ENCODE measurements at regions not wholly inside any gene's neighbourhood (a gene's known extent, or its start where the extent isn't known, plus 50 kb on each side); places are given as distances from the start of the nearest gene placed in this dataset.
"Not testable (repeated sequence)": the region's sequence is repeated elsewhere in the genome, so short reads cannot be mapped to it uniquely, and the experiment has no call there.

- in situ Hi-C loops (cut with MboI; ENCODE audit: low pct_unique_long_range_greater_than_20kb, low sequenced_read_pairs, unreplicated experiment), result no loop called here
- DNase-seq (ENCODE audit: low spot score), result no peak
- TF ChIP-seq CTCF (IDR thresholded peaks at IDR 0.05; ENCODE audit: extremely low read depth, insufficient read depth, missing control alignments), result no peak
These were observed 144.3 kb upstream of the LRRN1 start for GRCh38 chr3:3654916-3655315.

- in situ Hi-C loops (cut with MboI; ENCODE audit: low pct_unique_long_range_greater_than_20kb, low sequenced_read_pairs, unreplicated experiment), result no loop called here
- DNase-seq (ENCODE audit: low spot score), result no peak
- TF ChIP-seq CTCF (IDR thresholded peaks at IDR 0.05; ENCODE audit: extremely low read depth, insufficient read depth, missing control alignments), result no peak
These were observed 150.1 kb upstream of the LRRN1 start for GRCh38 chr3:3648988-3649679.

GRCh38 chr3:3646934-3647333 lies 152.3 kb upstream of the LRRN1 start:
- in situ Hi-C loops (cut with MboI; ENCODE audit: low pct_unique_long_range_greater_than_20kb, low sequenced_read_pairs, unreplicated experiment), result no loop called here
- no peak for DNase-seq (ENCODE audit: low spot score)
- TF ChIP-seq CTCF (IDR thresholded peaks at IDR 0.05; ENCODE audit: extremely low read depth, insufficient read depth, missing control alignments), result no peak

- in situ Hi-C loops (cut with MboI; ENCODE audit: low pct_unique_long_range_greater_than_20kb, low sequenced_read_pairs, unreplicated experiment); DNase-seq (ENCODE audit: low spot score): not testable (repeated sequence)
These were observed 153.0 kb upstream of the LRRN1 start for GRCh38 chr3:3646103-3646844.

- TF ChIP-seq CTCF (IDR thresholded peaks at IDR 0.05; ENCODE audit: extremely low read depth, insufficient read depth, missing control alignments), result no peak
- DNase-seq (ENCODE audit: low spot score), result no peak
- in situ Hi-C loops (cut with MboI; ENCODE audit: low pct_unique_long_range_greater_than_20kb, low sequenced_read_pairs, unreplicated experiment), result no loop called here
These were observed 157.3 kb upstream of the LRRN1 start for GRCh38 chr3:3641877-3642455.

- no peak for DNase-seq (ENCODE audit: low spot score)
- in situ Hi-C loops (cut with MboI; ENCODE audit: low pct_unique_long_range_greater_than_20kb, low sequenced_read_pairs, unreplicated experiment), result no loop called here
- TF ChIP-seq CTCF (IDR thresholded peaks at IDR 0.05; ENCODE audit: extremely low read depth, insufficient read depth, missing control alignments), result no peak
These were observed 160.2 kb upstream of the LRRN1 start for GRCh38 chr3:3639078-3639477.

GRCh38 chr3:3636815-3637214 lies 162.4 kb upstream of the LRRN1 start:
- TF ChIP-seq CTCF (IDR thresholded peaks at IDR 0.05; ENCODE audit: extremely low read depth, insufficient read depth, missing control alignments), result no peak
- no peak for DNase-seq (ENCODE audit: low spot score)
- in situ Hi-C loops (cut with MboI; ENCODE audit: low pct_unique_long_range_greater_than_20kb, low sequenced_read_pairs, unreplicated experiment), result no loop called here

All from GM13977 (cell line).